BJ (cell line): ENCODE measurements at regions not wholly inside any gene's neighbourhood (a gene's known extent, or its start where the extent isn't known, plus 50 kb on each side); places are given as distances from the start of the nearest gene placed in this dataset.

Experiments used
- CTCF ChIA-PET: fragments of 350-600 bp; formaldehyde crosslinking; extraction: SDS; loops from one replicate; lab custom pipeline; 2021; ENCODE audit warnings: antibody characterized with exemption, inconsistent platforms; lab: Yijun Ruan, JAX
- POLR2A ChIA-PET: fragments of 300-600 bp; sonication (Branson Sonifier 250); formaldehyde crosslinking; extraction: SDS; loops from one replicate; lab custom pipeline; 2021; ENCODE audit warnings: antibody characterized with exemption; lab: Charles Lee
- DNase-seq: peaks from one replicate; pipeline ENCODE4 v3.0.0-alpha.2; 2011; ENCODE audit warnings: low read depth
- H3K27me3 ChIP-seq: 2 replicates; pipeline ENCODE4 v1.6.0; 2011; ENCODE audit warnings: low read length; ENCODE audit not compliant: control insufficient read depth, insufficient read depth
- H3K36me3 ChIP-seq: 2 replicates; pipeline ENCODE4 v1.5.1; 2011; ENCODE audit warnings: low read length; ENCODE audit not compliant: control insufficient read depth, insufficient read depth
- H3K4me3 ChIP-seq: 2 replicates; pipeline ENCODE4 v1.5.1; 2011; ENCODE audit warnings: low read depth, mild to moderate bottlenecking, control low read depth, low read length
- TF ChIP-seq, protein P1 (sequence below): IDR thresholded peaks from 2 replicates; pipeline ENCODE4 v1.5.1; 2011; ENCODE audit warnings: low read depth, mild to moderate bottlenecking, control low read depth, inconsistent platforms, low read length, moderate library complexity; ENCODE audit not compliant: insufficient read depth

DNA sequence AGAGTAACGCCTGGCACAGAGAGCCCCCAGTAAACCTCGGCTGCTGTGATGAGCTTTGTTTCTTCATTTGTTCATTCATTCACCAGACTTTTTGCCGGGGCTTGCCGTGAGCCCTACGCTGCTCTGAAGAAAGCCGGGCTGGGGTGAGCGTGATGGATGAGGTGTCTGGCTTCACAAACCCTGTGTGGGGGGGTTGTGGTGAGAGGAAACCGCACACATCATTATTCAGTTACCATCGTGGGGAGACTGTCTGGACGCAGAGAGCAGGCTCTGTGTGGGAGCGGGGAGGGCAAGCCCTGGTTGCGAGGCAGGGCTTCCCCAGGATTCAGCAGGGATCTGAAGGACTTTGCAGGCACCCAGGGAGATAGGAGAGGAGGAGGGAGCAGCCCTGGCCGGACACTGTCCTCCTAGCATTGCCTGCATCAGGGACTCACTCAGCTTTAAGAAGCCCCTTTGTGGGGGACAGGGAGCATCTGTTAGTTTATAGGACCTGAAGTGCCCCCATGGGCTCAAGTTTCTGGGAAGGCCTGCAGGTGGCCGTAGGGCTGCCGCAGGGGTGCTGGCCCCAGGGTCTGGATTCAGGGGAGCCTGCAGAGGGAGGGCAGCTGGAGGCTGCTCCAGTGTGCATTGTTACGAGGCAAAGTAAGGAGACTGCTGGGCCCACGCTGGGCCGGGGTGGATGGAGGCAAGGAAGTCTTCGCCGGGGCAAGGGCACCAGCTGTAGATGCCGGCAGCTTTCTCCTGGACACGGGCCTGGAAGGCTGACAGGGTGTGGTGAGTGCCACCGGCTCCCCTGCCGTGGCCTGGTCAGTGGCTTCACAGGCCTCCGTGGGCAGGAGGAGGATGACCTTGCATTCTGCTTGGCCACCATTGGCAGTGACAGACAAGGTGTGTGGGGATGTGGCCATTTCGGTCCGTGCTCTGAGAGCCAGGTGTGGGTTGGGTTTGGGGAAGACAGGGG is 334.5 kb downstream of the SEC14L1 start:
- H3K4me3 ChIP-seq = no peak overlapping the region
- peak; percentile 44 for DNase-seq
- ChIA-PET CTCF (interaction anchor here (0.6 to 5.6 kb wide), 5 partner anchors 30 to 1242 kb away, joined by 3 to 27 read pairs (median 3); no protein-coding TSS in a partner anchor), POLR2A (no interaction called here)
- H3K36me3 ChIP-seq = no peaks in the 10 kb centered on the region; the same call in none of the 2 replicates
- TF ChIP-seq, protein P1, sequence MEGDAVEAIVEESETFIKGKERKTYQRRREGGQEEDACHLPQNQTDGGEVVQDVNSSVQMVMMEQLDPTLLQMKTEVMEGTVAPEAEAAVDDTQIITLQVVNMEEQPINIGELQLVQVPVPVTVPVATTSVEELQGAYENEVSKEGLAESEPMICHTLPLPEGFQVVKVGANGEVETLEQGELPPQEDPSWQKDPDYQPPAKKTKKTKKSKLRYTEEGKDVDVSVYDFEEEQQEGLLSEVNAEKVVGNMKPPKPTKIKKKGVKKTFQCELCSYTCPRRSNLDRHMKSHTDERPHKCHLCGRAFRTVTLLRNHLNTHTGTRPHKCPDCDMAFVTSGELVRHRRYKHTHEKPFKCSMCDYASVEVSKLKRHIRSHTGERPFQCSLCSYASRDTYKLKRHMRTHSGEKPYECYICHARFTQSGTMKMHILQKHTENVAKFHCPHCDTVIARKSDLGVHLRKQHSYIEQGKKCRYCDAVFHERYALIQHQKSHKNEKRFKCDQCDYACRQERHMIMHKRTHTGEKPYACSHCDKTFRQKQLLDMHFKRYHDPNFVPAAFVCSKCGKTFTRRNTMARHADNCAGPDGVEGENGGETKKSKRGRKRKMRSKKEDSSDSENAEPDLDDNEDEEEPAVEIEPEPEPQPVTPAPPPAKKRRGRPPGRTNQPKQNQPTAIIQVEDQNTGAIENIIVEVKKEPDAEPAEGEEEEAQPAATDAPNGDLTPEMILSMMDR = no peak
- H3K27me3 ChIP-seq = no peaks in the 10 kb centered on the region

DNA sequence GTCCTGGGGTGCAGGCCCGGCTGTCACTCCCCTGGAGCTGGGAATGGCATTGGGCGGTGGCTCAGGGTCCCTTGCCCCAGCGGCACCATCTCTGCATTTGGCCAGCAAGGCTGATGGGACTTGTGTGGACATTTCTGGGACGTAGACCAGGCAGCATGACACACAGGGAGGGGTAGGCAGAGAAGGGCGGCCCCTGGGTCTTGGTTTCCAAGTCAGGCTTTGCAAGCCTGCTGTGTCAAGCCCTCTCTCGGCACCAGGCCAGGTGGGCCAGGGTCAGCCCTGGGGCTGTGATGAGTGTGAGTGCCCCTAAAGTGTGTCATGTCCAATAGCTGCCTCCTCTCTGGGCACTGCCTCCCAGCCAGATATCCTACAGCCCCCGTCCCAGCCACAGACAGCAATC is 335.2 kb downstream of the SEC14L1 start:
- Histone ChIP-seq H3K27me3 (no peaks in the 10 kb centered on the region), H3K36me3 (no peaks in the 10 kb centered on the region; the same call in 1 of the 2 replicates), H3K4me3 (no peak overlapping the region)
- TF ChIP-seq, protein P1 = no peak
- ChIA-PET POLR2A (no interaction called here), CTCF (interaction anchor here (0.9 to 5.6 kb wide), 3 partner anchors 31 to 146 kb away, joined by 3 to 27 read pairs (median 6); no protein-coding TSS in a partner anchor)
- DNase-seq = no peak

DNA sequence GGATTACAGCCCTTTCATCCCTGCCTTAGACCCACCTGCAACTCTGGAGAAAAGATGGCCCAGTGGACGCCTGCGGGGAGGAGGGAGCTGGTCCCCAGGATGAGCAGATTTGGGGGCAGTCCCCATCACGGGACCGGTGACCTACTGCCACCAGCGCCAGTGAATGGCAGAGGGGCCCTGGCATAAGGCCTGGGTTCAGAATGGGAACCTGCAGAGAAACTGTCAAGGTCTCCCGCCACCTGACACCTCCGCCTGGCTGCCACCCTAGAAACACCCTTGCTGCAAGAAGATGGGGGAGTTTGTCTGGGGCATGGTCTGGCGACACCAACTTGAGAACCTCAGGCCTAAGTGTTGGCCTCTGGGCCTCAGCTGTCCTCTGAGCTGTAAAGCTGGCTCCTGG is 335.7 kb downstream of the SEC14L1 start:
- ChIA-PET POLR2A (no interaction called here), CTCF (interaction anchor here (0.9 to 5.6 kb wide), 4 partner anchors 25 to 147 kb away, joined by 3 to 27 read pairs (median 6); no protein-coding TSS in a partner anchor)
- no peak for DNase-seq

DNA sequence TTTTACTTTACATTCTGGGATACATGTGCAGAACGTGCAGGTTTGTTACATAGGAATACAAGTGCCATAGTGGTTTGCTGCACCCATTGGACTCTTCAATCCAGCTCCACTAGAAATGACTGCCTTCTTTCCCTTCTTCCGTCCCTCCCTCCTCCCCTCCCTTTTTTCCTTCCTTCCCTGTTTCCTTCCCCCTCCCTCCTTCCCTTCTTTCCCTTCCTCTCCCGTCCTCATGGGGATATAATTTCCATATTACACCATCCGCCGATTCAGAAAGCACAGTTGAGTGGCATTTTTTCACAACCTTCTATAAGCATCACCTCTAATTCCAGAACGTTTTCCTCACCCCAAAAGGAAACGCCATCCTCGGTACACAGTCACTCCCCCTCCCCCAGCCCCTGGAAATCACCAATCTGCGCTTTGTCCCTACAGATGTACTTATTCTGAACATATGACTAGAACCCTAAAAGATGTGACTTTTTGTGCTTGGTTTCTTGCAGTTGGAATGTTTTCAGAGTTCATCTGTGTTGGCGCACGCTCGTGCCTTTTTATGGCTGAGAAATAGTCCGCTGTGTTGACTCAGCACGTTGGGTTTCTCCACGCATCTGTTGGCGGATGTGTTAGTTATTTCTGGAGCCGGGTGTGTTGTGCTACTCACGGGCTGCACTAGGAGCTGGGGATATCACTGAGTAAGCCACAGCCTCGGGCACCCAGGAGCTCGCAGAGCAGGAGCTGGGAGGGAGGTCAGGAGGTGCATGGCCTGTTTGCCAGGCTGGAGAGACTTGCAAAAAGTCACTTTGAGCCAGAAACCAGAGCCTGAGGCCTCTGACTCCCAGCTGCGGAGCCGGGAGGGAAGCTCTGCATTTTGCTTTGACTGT is 336.4 kb downstream of the SEC14L1 start:
- POLR2A ChIA-PET = interaction anchor here (0.6 to 0.8 kb wide), 2 partner anchors 37 to 50 kb away, joined by 3 to 4 read pairs; no protein-coding TSS in a partner anchor

More for the DNA sequence above, 335.7 kb downstream of the SEC14L1 start:
- Histone ChIP-seq H3K36me3 (no peaks in the 10 kb centered on the region; the same call in 1 of the 2 replicates), H3K27me3 (no peaks in the 10 kb centered on the region), H3K4me3 (no peak overlapping the region)
- TF ChIP-seq, protein P1 = no peak

More for the DNA sequence above, 336.4 kb downstream of the SEC14L1 start:
- TF ChIP-seq, protein P1 = peak; percentile 10; the same call in 1 of the 2 replicates
- Histone ChIP-seq H3K36me3 (peaks cover under 1% of the 10 kb centered on the region), H3K4me3 (no peak overlapping the region), H3K27me3 (no peaks in the 10 kb centered on the region)
- CTCF ChIA-PET = interaction anchor here (0.6 to 5.6 kb wide), 12 partner anchors 9 to 147 kb away, joined by 3 to 27 read pairs (median 3); no protein-coding TSS in a partner anchor
- peak; percentile 97 for DNase-seq
